GM12892 (cell line): ENCODE measurements at regions not wholly inside any gene's neighbourhood (a gene's known extent, or its start where the extent isn't known, plus 50 kb on each side); places are given as distances from the start of the nearest gene placed in this dataset.

ENCODE experiments used
- POLR2A ChIP-seq: IDR thresholded peaks from 2 replicates; pipeline ENCODE4 v1.6.1; 2011; ENCODE audit warnings: low read depth, low read length, control low read depth
- POLR2AphosphoS5 ChIP-seq: IDR thresholded peaks from 2 replicates; pipeline ENCODE4 v1.6.1; 2011; ENCODE audit warnings: low read depth, low read length, control low read depth

DNA sequence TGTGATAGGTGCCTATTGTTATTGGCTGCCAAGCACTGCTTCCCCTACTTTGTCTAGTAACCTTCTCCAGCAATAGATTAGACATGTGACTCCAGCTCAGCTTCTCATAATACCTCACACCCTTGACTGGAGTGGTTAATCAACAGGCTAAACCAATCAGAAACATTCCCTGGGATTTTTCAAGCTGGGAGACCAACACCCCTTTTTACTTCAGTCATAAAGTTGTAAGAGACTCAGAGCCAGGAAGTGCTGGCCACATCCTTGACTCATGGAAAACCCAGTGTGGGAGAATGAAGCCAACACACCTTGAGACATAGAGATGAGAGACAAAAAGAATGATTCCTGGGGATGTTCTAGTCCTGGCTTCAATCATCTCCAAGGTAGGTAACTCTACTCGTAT is 62.6 kb upstream of the HECTD2 start:
- TF ChIP-seq POLR2A (no peak), POLR2AphosphoS5 (no peak)
